HEK293 (cell line): ENCODE measurements at regions not wholly inside any gene's neighbourhood (a gene's known extent, or its start where the extent isn't known, plus 50 kb on each side); places are given as distances from the start of the nearest gene placed in this dataset.
A peak's percentile ranks its signal among the peaks of the same experiment; 100 is the strongest.

Experiments
- BCL11B ChIP-seq: fragments of 450-650 bp; formaldehyde crosslinking; IDR thresholded peaks from 2 replicates; pipeline ENCODE4 v1.5.1; 2016; ENCODE audit warnings: low read depth, missing biosample characterization, missing genetic modification characterization
- FEZF1 ChIP-seq: fragments of 450-650 bp; formaldehyde crosslinking; IDR thresholded peaks from 2 replicates; pipeline ENCODE4 v1.5.1; 2016; ENCODE audit warnings: missing biosample characterization, missing genetic modification characterization
- IKZF3 ChIP-seq: fragments of 450-650 bp; IDR thresholded peaks from 2 replicates; pipeline ENCODE4 v1.5.0; 2018; ENCODE audit warnings: missing biosample characterization, mild to moderate bottlenecking, missing genetic modification characterization, moderate library complexity
- KLF7 ChIP-seq: fragments of 450-650 bp; formaldehyde crosslinking; IDR thresholded peaks from 2 replicates; pipeline ENCODE4 v1.5.1; 2016; ENCODE audit warnings: missing biosample characterization, missing genetic modification characterization, borderline replicate concordance
- MYNN ChIP-seq: fragments of 450-650 bp; formaldehyde crosslinking; IDR thresholded peaks from 2 replicates; pipeline ENCODE4 v1.5.1; 2016; ENCODE audit warnings: missing biosample characterization, missing genetic modification characterization, borderline replicate concordance
- SP3 ChIP-seq: fragments of 450-650 bp; formaldehyde crosslinking; IDR thresholded peaks from 2 replicates; pipeline ENCODE4 v1.5.1; 2016; ENCODE audit warnings: missing biosample characterization, missing genetic modification characterization
- TSHZ1 ChIP-seq: fragments of 450-650 bp; formaldehyde crosslinking; IDR thresholded peaks from 2 replicates; pipeline ENCODE4 v1.5.1; 2016; ENCODE audit warnings: missing biosample characterization, missing genetic modification characterization, borderline replicate concordance
- YY2 ChIP-seq: fragments of 450-650 bp; formaldehyde crosslinking; IDR thresholded peaks from 2 replicates; pipeline ENCODE4 v1.5.1; 2016; ENCODE audit warnings: missing biosample characterization, missing genetic modification characterization
- ZBTB1 ChIP-seq: fragments of 450-650 bp; formaldehyde crosslinking; IDR thresholded peaks from 2 replicates; pipeline ENCODE4 v1.5.1; 2016; ENCODE audit warnings: missing biosample characterization, missing genetic modification characterization
- ZBTB11 ChIP-seq: fragments of 450-650 bp; formaldehyde crosslinking; conservative IDR thresholded peaks from 2 replicates; pipeline ENCODE4 v1.5.1; 2016; ENCODE audit warnings: low read depth, missing biosample characterization, missing genetic modification characterization
- ZFP3 ChIP-seq: fragments of 450-650 bp; formaldehyde crosslinking; IDR thresholded peaks from 2 replicates; pipeline ENCODE4 v1.5.1; 2016; ENCODE audit warnings: low read depth, missing biosample characterization, missing genetic modification characterization
- ZNF112 ChIP-seq: fragments of 450-650 bp; formaldehyde crosslinking; IDR thresholded peaks from 2 replicates; pipeline ENCODE4 v1.5.0; 2017; ENCODE audit warnings: missing biosample characterization, missing genetic modification characterization
- ZNF114 ChIP-seq: fragments of 450-650 bp; formaldehyde crosslinking; IDR thresholded peaks from 2 replicates; pipeline ENCODE4 v1.5.0; 2017; ENCODE audit warnings: missing biosample characterization, missing genetic modification characterization
- ZNF157 ChIP-seq: fragments of 450-650 bp; formaldehyde crosslinking; IDR thresholded peaks from 2 replicates; pipeline ENCODE4 v1.5.1; 2016; ENCODE audit warnings: missing biosample characterization, missing genetic modification characterization
- ZNF211 ChIP-seq: fragments of 450-650 bp; formaldehyde crosslinking; IDR thresholded peaks from 2 replicates; pipeline ENCODE4 v1.5.1; 2016; ENCODE audit warnings: low read depth, missing biosample characterization, missing genetic modification characterization
- ZNF248 ChIP-seq: fragments of 450-650 bp; formaldehyde crosslinking; IDR thresholded peaks from 2 replicates; pipeline ENCODE4 v1.5.1; 2017; ENCODE audit warnings: missing biosample characterization, missing genetic modification characterization
- ZNF311 ChIP-seq: fragments of 450-650 bp; formaldehyde crosslinking; IDR thresholded peaks from 2 replicates; pipeline ENCODE4 v1.5.1; 2017; ENCODE audit warnings: missing biosample characterization, missing genetic modification characterization, borderline replicate concordance
- ZNF416 ChIP-seq: fragments of 450-650 bp; formaldehyde crosslinking; IDR thresholded peaks from 2 replicates; pipeline ENCODE4 v1.5.1; 2016; ENCODE audit warnings: missing biosample characterization, missing genetic modification characterization
- ZNF521 ChIP-seq: fragments of 450-650 bp; formaldehyde crosslinking; IDR thresholded peaks from 2 replicates; pipeline ENCODE4 v1.5.1; 2017; ENCODE audit warnings: missing biosample characterization, mild to moderate bottlenecking, missing genetic modification characterization
- ZNF549 ChIP-seq: fragments of 450-650 bp; IDR thresholded peaks from 2 replicates; pipeline ENCODE4 v1.5.1; 2018; ENCODE audit warnings: missing biosample characterization, missing genetic modification characterization, mild to moderate bottlenecking, inconsistent platforms, moderate library complexity
- ZNF600 ChIP-seq: fragments of 450-650 bp; formaldehyde crosslinking; IDR thresholded peaks from 2 replicates; pipeline ENCODE4 v1.5.1; 2016; ENCODE audit warnings: missing biosample characterization, missing genetic modification characterization
- ZNF645 ChIP-seq: fragments of 450-650 bp; formaldehyde crosslinking; IDR thresholded peaks from 2 replicates; pipeline ENCODE4; 2016; ENCODE audit warnings: missing biosample characterization, missing genetic modification characterization
- ZNF768 ChIP-seq: fragments of 450-650 bp; formaldehyde crosslinking; IDR thresholded peaks from 2 replicates; pipeline ENCODE4 v1.5.1; 2018; ENCODE audit warnings: missing biosample characterization, mild to moderate bottlenecking, missing genetic modification characterization
- ZNF837 ChIP-seq: fragments of 450-650 bp; formaldehyde crosslinking; IDR thresholded peaks from 2 replicates; pipeline ENCODE4 v1.5.1; 2016; ENCODE audit warnings: missing biosample characterization, missing genetic modification characterization
- ZNF843 ChIP-seq: fragments of 450-650 bp; formaldehyde crosslinking; IDR thresholded peaks from 2 replicates; pipeline ENCODE4 v1.5.1; 2016; ENCODE audit warnings: missing biosample characterization, missing genetic modification characterization
- TF ChIP-seq, protein P1 (sequence below): fragments of 450-650 bp; formaldehyde crosslinking; IDR thresholded peaks from 2 replicates; pipeline ENCODE4 v1.5.1; 2016; ENCODE audit warnings: missing biosample characterization, missing genetic modification characterization
- TF ChIP-seq, protein P2 (sequence below): fragments of 450-650 bp; formaldehyde crosslinking; IDR thresholded peaks from 2 replicates; pipeline ENCODE4 v1.5.1; 2016; ENCODE audit warnings: missing biosample characterization, missing genetic modification characterization

DNA sequence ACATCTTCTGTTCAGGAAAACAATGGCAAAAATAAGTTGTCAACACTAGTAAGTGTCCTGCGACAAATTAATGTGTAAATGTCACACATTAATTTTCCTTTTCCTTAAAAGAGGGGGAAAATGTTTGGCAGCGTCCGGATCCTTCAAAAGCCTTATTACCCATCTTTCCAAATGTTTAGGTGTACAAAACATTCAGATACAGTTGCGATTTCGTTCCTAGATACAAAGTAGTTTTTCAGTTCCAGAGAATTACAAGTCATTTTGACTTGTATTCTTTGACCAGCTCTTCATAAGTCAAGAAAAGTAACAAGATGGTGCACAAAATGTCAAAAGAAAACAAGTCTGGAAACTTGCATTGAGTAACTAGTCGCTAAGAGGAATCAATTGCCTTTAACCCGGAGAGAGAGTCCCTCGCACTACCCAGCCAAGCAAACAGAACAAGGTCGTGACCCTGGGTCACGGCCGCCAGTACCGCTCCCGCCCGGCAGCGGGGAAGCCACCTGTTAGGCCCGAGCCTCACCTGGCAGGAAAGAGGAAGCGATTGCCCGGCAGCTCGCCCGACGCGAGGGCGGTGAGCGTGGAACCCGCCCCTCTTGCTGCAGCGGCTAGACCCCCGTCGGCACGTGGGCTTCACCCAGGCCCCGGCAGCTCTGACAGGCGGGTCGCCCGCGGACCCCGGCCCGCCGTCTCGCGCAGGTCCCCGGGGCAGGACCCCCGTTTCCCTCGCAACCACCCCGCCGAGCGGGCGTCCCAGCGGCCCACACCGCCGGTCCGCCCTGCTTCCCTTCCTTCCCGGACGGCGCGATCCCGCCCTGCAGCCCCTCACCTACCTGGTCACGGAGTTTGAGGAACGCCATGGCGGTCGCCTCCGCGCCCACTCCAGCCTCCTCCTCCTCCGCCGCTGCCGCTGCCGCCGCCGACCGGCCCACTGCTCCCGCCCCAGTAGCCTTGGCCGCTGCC lies 61.0 kb upstream of the ANKRD28 start (continued):
- TF ChIP-seq, protein P1, sequence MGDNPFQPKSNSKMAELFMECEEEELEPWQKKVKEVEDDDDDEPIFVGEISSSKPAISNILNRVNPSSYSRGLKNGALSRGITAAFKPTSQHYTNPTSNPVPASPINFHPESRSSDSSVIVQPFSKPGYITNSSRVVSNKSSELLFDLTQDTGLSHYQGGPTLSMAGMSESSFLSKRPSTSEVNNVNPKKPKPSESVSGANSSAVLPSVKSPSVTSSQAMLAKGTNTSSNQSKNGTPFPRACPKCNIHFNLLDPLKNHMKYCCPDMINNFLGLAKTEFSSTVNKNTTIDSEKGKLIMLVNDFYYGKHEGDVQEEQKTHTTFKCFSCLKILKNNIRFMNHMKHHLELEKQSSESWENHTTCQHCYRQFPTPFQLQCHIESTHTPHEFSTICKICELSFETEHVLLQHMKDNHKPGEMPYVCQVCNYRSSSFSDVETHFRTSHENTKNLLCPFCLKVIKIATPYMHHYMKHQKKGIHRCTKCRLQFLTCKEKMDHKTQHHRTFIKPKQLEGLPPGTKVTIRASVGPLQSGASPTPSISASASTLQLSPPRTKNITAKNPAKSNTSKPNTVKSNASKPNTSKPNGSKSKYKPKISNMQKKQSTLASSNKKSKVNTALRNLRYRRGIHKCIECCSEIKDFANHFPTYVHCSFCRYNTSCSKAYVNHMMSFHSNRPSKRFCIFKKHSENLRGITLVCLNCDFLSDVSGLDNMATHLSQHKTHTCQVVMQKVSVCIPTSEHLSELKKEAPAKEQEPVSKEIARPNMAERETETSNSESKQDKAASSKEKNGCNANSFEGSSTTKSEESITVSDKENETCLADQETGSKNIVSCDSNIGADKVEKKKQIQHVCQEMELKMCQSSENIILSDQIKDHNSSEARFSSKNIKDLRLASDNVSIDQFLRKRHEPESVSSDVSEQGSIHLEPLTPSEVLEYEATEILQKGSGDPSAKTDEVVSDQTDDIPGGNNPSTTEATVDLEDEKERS (tag by site-specific recombination), result no peak
- TF ChIP-seq ZBTB11 (tag by site-specific recombination) (peak; percentile 49), ZNF768 (tag by site-specific recombination) (no peak), ZNF248 (no peak), ZNF211 (tag by site-specific recombination) (no peak), YY2 (tag by site-specific recombination) (no peak), ZNF600 (tag by site-specific recombination) (0 out of 2 replicates have a peak, but pooled peaks have one; percentile 19), ZNF112 (no peak), ZNF416 (no peak), ZNF114 (tag by site-specific recombination) (no peak), TSHZ1 (tag by site-specific recombination) (no peak), FEZF1 (tag by site-specific recombination) (no peak), ZNF311 (tag by site-specific recombination) (no peak), ZNF549 (tag by site-specific recombination) (no peak), ZNF837 (tag by site-specific recombination) (no peak), ZNF521 (tag by site-specific recombination) (no peak), MYNN (tag by site-specific recombination) (0 out of 2 replicates have a peak, but pooled peaks have one; percentile 42), ZFP3 (tag by site-specific recombination) (no peak), IKZF3 (tag by site-specific recombination) (no peak), BCL11B (tag by site-specific recombination) (peak; percentile 46), ZBTB1 (tag by site-specific recombination) (no peak), ZNF645 (tag by site-specific recombination) (no peak), SP3 (no peak), ZNF843 (tag by site-specific recombination) (no peak), KLF7 (tag by site-specific recombination) (no peak), ZNF157 (tag by site-specific recombination) (no peak)
- TF ChIP-seq, protein P2, sequence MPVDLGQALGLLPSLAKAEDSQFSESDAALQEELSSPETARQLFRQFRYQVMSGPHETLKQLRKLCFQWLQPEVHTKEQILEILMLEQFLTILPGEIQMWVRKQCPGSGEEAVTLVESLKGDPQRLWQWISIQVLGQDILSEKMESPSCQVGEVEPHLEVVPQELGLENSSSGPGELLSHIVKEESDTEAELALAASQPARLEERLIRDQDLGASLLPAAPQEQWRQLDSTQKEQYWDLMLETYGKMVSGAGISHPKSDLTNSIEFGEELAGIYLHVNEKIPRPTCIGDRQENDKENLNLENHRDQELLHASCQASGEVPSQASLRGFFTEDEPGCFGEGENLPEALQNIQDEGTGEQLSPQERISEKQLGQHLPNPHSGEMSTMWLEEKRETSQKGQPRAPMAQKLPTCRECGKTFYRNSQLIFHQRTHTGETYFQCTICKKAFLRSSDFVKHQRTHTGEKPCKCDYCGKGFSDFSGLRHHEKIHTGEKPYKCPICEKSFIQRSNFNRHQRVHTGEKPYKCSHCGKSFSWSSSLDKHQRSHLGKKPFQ (tag by site-specific recombination), result no peak
